ENCODE measurements at regions not wholly inside any gene's neighbourhood (a gene's known extent, or its start where the extent isn't known, plus 50 kb on each side); places are given as distances from the start of the nearest gene placed in this dataset.

GRCh38 chr7:41910940-41911600, 208.2 kb upstream of the INHBA start:
- DNase-seq: no peak

- no peak for DNase-seq
Observed at GRCh38 chr7:41907444-41907843, 204.6 kb upstream of the INHBA start.

- no peak for DNase-seq
Observed at GRCh38 chr7:41900532-41900931, 197.6 kb upstream of the INHBA start.

- no peak for DNase-seq
Observed at GRCh38 chr7:41899823-41900433, 197.0 kb upstream of the INHBA start.

- DNase-seq: no peak
Observed at GRCh38 chr7:41893656-41894055, 190.8 kb upstream of the INHBA start.

GRCh38 chr7:41892356-41893100, 189.6 kb upstream of the INHBA start:
- DNase-seq: no peak

GRCh38 chr7:41891950-41892349, 189.1 kb upstream of the INHBA start:
- DNase-seq: no peak

- DNase-seq: no peak
Observed at GRCh38 chr7:41890631-41891274, 187.9 kb upstream of the INHBA start.

- DNase-seq: no peak
Observed at GRCh38 chr7:41889472-41889871, 186.6 kb upstream of the INHBA start.

GRCh38 chr7:41889040-41889439, 186.2 kb upstream of the INHBA start:
- no peak for DNase-seq

- DNase-seq: no peak
Observed at GRCh38 chr7:41887416-41887815, 184.5 kb upstream of the INHBA start.

- DNase-seq: no peak
Observed at GRCh38 chr7:41886901-41887311, 184.0 kb upstream of the INHBA start.

GRCh38 chr7:41886262-41886900, 183.5 kb upstream of the INHBA start:
- peak; percentile 73 for DNase-seq

- DNase-seq: no peak
Observed at GRCh38 chr7:41885748-41886147, 182.9 kb upstream of the INHBA start.

GRCh38 chr7:41885078-41885477, 182.2 kb upstream of the INHBA start:
- no peak for DNase-seq

- DNase-seq: no peak
Observed at GRCh38 chr7:41882745-41883420, 180.0 kb upstream of the INHBA start.

- no peak for DNase-seq
Observed at GRCh38 chr7:41882256-41882655, 179.4 kb upstream of the INHBA start.

GRCh38 chr7:41881331-41882130, 178.6 kb upstream of the INHBA start:
- peak; percentile 98 for DNase-seq

- DNase-seq: peak; percentile 58
Observed at GRCh38 chr7:41880107-41880506, 177.2 kb upstream of the INHBA start.

- no peak for DNase-seq
Observed at GRCh38 chr7:41879403-41879802, 176.5 kb upstream of the INHBA start.
